ENCODE measurements at regions not wholly inside any gene's neighbourhood (a gene's known extent, or its start where the extent isn't known, plus 50 kb on each side); places are given as distances from the start of the nearest gene placed in this dataset.

GRCh38 chr11:106241601-106242257, 164.3 kb downstream of the AASDHPPT start:
- TF ChIP-seq CTCF (IDR thresholded peaks at IDR 0.05), result no peak
- TF ChIP-seq TCF7L2 (IDR thresholded peaks at IDR 0.05; ENCODE audit: low read depth, low read length), result no peak
- TF ChIP-seq, protein P1, sequence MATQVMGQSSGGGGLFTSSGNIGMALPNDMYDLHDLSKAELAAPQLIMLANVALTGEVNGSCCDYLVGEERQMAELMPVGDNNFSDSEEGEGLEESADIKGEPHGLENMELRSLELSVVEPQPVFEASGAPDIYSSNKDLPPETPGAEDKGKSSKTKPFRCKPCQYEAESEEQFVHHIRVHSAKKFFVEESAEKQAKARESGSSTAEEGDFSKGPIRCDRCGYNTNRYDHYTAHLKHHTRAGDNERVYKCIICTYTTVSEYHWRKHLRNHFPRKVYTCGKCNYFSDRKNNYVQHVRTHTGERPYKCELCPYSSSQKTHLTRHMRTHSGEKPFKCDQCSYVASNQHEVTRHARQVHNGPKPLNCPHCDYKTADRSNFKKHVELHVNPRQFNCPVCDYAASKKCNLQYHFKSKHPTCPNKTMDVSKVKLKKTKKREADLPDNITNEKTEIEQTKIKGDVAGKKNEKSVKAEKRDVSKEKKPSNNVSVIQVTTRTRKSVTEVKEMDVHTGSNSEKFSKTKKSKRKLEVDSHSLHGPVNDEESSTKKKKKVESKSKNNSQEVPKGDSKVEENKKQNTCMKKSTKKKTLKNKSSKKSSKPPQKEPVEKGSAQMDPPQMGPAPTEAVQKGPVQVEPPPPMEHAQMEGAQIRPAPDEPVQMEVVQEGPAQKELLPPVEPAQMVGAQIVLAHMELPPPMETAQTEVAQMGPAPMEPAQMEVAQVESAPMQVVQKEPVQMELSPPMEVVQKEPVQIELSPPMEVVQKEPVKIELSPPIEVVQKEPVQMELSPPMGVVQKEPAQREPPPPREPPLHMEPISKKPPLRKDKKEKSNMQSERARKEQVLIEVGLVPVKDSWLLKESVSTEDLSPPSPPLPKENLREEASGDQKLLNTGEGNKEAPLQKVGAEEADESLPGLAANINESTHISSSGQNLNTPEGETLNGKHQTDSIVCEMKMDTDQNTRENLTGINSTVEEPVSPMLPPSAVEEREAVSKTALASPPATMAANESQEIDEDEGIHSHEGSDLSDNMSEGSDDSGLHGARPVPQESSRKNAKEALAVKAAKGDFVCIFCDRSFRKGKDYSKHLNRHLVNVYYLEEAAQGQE (IDR thresholded peaks at IDR 0.05; ENCODE audit: insufficient read depth in 1 of 2, low read depth in 2 of 2, low read length in 1 of 2), result no peak
- no peak for TF ChIP-seq SIN3A (IDR thresholded peaks at IDR 0.05; ENCODE audit: borderline replicate concordance, insufficient read depth, low read depth, low read length)
- TF ChIP-seq POLR2AphosphoS5 (IDR thresholded peaks at IDR 0.05; ENCODE audit: low read depth, low read length), result no peak
